GM21447 (cell line): ENCODE measurements at regions not wholly inside any gene's neighbourhood (a gene's known extent, or its start where the extent isn't known, plus 50 kb on each side); places are given as distances from the start of the nearest gene placed in this dataset.

Source experiments
- ATAC-seq: cut with Tn5 transposase; IDR thresholded peaks from one replicate; pipeline ENCODE4 v1.9.1; 2021; ENCODE audit not compliant: unreplicated experiment

GRCh38 chr10:54903745-54904144, 102.7 kb upstream of the PCDH15 start:
- no peak for ATAC-seq

- ATAC-seq, result no peak
Observed at GRCh38 chr10:54900584-54900983, 99.6 kb upstream of the PCDH15 start.

- ATAC-seq, result no peak
Observed at GRCh38 chr10:54880996-54881395, 80.0 kb upstream of the PCDH15 start.

DNA sequence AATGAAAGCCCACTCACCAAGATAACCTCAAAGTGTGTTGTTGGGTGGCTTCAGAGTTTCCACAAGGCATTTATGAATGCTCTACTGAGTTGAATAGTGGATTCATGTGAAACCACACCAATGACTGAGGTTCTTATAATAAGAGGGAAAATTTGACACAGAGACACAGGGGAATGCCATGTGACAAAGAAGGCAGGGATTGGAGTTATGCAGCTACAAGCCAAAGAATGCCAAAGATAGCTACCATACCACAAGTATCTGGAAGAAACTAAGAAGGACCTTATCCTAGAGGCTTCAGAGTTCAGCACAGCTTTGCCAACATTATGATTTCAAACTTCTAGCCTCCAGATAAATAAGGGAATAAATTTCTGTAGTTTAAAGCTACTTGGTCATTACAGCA, 68.0 kb upstream of the PCDH15 start:
- ATAC-seq, result no peak

DNA sequence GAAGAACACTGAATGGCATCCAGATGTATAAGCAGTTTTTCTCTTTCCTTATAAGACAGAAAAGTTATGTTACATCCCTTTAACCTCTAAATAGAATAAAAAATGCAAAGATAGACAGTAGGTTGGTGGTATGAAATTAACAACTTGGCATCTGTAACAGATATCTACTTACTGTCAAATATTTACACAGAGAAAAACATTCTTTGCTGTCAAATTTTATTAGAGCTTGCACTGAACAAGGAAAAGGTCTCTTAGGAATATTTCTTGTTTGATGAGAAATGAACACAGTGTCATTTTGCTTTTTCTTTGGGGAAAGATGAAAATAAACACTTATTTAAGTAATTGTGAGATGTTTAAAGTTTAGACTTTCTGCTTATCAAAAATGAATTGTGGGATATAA, 65.6 kb upstream of the PCDH15 start:
- ATAC-seq, result no peak

DNA sequence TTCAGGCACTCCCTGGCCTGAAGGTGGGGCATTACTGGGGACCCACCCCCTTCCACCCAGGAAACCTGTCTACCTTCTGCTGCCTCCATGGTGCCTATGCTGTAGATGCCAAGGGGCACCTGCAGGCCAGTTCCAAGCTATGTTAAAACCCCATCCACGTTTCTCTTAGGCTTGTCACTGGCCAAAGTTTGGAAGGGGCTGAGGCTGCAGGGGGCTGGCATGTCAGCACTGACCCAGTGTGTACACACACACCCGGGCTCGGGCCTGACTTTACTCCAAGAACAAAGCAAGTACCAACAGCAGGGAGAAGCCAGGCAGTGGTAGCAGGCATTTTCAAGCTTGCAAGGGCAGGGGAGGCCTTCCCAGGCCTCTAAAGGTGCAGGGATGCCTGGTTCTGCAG, 53.8 kb upstream of the PCDH15 start:
- ATAC-seq, result no peak

GRCh38 chr10:54854389-54854788, 53.4 kb upstream of the PCDH15 start:
- no peak for ATAC-seq

- no peak for ATAC-seq
Observed at GRCh38 chr10:54853883-54854282, 52.9 kb upstream of the PCDH15 start.
